Head of caudate nucleus (tissue), 42 donors: ENCODE measurements at regions not wholly inside any gene's neighbourhood (a gene's known extent, or its start where the extent isn't known, plus 50 kb on each side); places are given as distances from the start of the nearest gene placed in this dataset.

ENCODE experiments used
- DNase-seq, 42 donors: peaks; one replicate each; pipeline versions ENCODE4 v3.0.0 to v3.0.0-alpha.2; 2020 to 2021; ENCODE audit warnings: mixed read lengths in 7 of 42
- intact Hi-C: fragments of 100-400 bp; cut with DNase I; formaldehyde crosslinking; loops from one replicate; pipeline ENCODE4 v1.15.0; 2022

GRCh38 chr22:27157666-27158370 lies 500.4 kb downstream of the MIAT start:
- intact Hi-C loops, result no loop called here
- DNase-seq, result no peak

GRCh38 chr22:27159016-27159415 lies 501.6 kb downstream of the MIAT start:
- no peak for DNase-seq
- intact Hi-C loops, result no loop called here

GRCh38 chr22:27159716-27160295 lies 502.4 kb downstream of the MIAT start:
- DNase-seq, result no peak
- intact Hi-C loops, result no loop called here

- no peak for DNase-seq
- intact Hi-C loops, result no loop called here
These were observed 506.1 kb downstream of the MIAT start for GRCh38 chr22:27163162-27164137.

GRCh38 chr22:27164781-27165503 lies 507.6 kb downstream of the MIAT start:
- DNase-seq, result no peak
- intact Hi-C loops, result no loop called here

GRCh38 chr22:27168681-27169080 lies 511.3 kb downstream of the MIAT start:
- intact Hi-C loops, result no loop called here
- no peak for DNase-seq

GRCh38 chr22:27170491-27170890 lies 513.1 kb downstream of the MIAT start:
- intact Hi-C loops, result no loop called here
- DNase-seq, result peak in 3 of 42 donors; percentile 5 to 52 (median 14)

- intact Hi-C loops, result no loop called here
- no peak for DNase-seq
These were observed 513.8 kb downstream of the MIAT start for GRCh38 chr22:27171212-27171611.

GRCh38 chr22:27173530-27173929 lies 516.1 kb downstream of the MIAT start:
- no peak for DNase-seq
- intact Hi-C loops, result no loop called here

- intact Hi-C loops, result no loop called here
- DNase-seq, result no peak
These were observed 517.8 kb downstream of the MIAT start for GRCh38 chr22:27175021-27175838.

- intact Hi-C loops, result no loop called here
- no peak for DNase-seq
These were observed 518.6 kb downstream of the MIAT start for GRCh38 chr22:27175974-27176373.

GRCh38 chr22:27179161-27179560 lies 521.8 kb downstream of the MIAT start:
- intact Hi-C loops, result no loop called here
- no peak for DNase-seq

- intact Hi-C loops, result no loop called here
- DNase-seq, result peak in 1 of 42 donors; percentile 4
These were observed 524.1 kb downstream of the MIAT start for GRCh38 chr22:27181537-27181936.

GRCh38 chr22:27183474-27183873 lies 526.1 kb downstream of the MIAT start:
- intact Hi-C loops, result no loop called here
- DNase-seq, result no peak

- no peak for DNase-seq
- intact Hi-C loops, result no loop called here
These were observed 527.8 kb downstream of the MIAT start for GRCh38 chr22:27185099-27185709.

- intact Hi-C loops, result no loop called here
- DNase-seq, result no peak
These were observed 528.4 kb downstream of the MIAT start for GRCh38 chr22:27185760-27186302.

GRCh38 chr22:27186643-27187042 lies 529.3 kb downstream of the MIAT start:
- intact Hi-C loops, result no loop called here
- no peak for DNase-seq
